ENCODE measurements at regions not wholly inside any gene's neighbourhood (a gene's known extent, or its start where the extent isn't known, plus 50 kb on each side); places are given as distances from the start of the nearest gene placed in this dataset.

DNA sequence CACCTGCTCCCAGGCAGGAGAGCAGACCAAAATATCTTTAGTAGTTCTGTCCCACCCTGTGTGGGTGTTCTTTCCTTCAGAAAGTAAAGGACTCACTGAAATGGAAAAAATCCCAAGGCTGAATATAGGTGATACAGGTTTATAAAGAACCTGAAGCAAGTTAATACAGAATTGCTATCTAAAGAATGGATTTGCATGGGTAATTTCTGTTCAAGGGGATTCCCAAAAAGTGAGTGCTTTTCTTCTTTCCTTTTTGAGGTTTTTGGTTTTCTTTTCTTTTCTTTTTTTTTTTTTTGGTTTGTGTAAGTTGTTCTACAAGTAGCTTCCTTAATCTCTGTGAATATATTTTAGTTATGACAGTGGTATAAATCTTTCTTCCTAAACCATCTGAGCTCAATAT is 560.7 kb upstream of the BOD1L1 start:
- Histone ChIP-seq H2AK5ac (ENCODE audit: low read length) (no peak overlapping the region), H3K9me3 (ENCODE audit: insufficient read depth, low read depth, low read length) (no peaks in the 10 kb centered on the region), H4K8ac (ENCODE audit: low read depth, low read length) (no peak overlapping the region), H3K4me3 (ENCODE audit: low read depth, low read length) (no peak overlapping the region), H2BK12ac (ENCODE audit: low read length) (no peak overlapping the region), H3K27ac (ENCODE audit: low read depth, low read length) (no peak overlapping the region), H3K9ac (ENCODE audit: low read length) (no peak overlapping the region), H3K79me1 (ENCODE audit: low read length) (no peaks in the 10 kb centered on the region), H3K14ac (ENCODE audit: low read length) (no peak overlapping the region), H4K12ac (ENCODE audit: low read depth, low read length) (no peak overlapping the region), H3K79me2 (ENCODE audit: control insufficient read depth, insufficient read depth, low read length, poor library complexity) (no peaks in the 10 kb centered on the region), H3K4me1 (ENCODE audit: control insufficient read depth in 1 of 2, insufficient read depth in 2 of 2, low read length in 2 of 2) (no peaks in the 10 kb centered on the region), H3K36me3 (ENCODE audit: control insufficient read depth in 1 of 2, insufficient read depth in 2 of 2, low read length in 2 of 2) (no peaks in the 10 kb centered on the region), H2BK5ac (ENCODE audit: low read depth, low read length, poor library complexity) (no peak overlapping the region), H3K18ac (ENCODE audit: low read length) (no peak overlapping the region), H3K4ac (ENCODE audit: low read depth, low read length) (no peak overlapping the region), H2AFZ (ENCODE audit: insufficient read depth, low read length, poor library complexity) (no peak overlapping the region), H3K23ac (ENCODE audit: low read length) (no peak overlapping the region), H3K27me3 (ENCODE audit: insufficient read depth, low read length) (no peaks in the 10 kb centered on the region), H3K4me2 (ENCODE audit: low read length) (no peak overlapping the region), H4K91ac (ENCODE audit: low read depth, low read length) (no peak overlapping the region), H2BK120ac (ENCODE audit: insufficient read depth, low read length, poor library complexity) (no peak overlapping the region)
- no peak for DNase-seq

DNA sequence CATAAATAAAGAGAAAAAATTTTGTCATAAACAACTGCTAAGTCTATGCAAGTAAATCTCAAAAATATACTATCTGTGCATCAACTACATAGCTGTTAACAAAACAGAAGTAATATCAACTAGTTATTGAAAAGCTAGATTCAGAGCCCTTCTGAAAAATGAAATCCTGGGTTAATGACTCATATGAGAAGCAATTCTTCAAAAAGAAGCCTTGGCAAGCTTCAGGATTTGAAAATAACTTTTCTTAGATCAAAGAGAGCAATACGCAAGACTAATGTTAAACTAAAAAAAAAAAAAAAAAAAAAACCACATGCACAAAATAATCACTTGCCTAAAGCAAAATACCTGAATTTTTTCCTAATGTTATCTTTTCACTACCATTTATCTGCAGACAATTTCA is 566.1 kb upstream of the BOD1L1 start:
- no peak overlapping the region for H4K12ac ChIP-seq (ENCODE audit: low read depth, low read length)
- no peak overlapping the region for H3K14ac ChIP-seq (ENCODE audit: low read length)
- no peaks in the 10 kb centered on the region for H3K9me3 ChIP-seq (ENCODE audit: insufficient read depth, low read depth, low read length)
- H3K4me2 ChIP-seq (ENCODE audit: low read length), result no peak overlapping the region
- no peak overlapping the region for H3K27ac ChIP-seq (ENCODE audit: low read depth, low read length)
- H3K4me1 ChIP-seq (ENCODE audit: control insufficient read depth in 1 of 2, insufficient read depth in 2 of 2, low read length in 2 of 2), result no peaks in the 10 kb centered on the region
- no peak overlapping the region for H3K4ac ChIP-seq (ENCODE audit: low read depth, low read length)
- no peaks in the 10 kb centered on the region for H3K36me3 ChIP-seq (ENCODE audit: control insufficient read depth in 1 of 2, insufficient read depth in 2 of 2, low read length in 2 of 2)
- peak in 1 of 2 donors; percentile 24 for DNase-seq
- no peaks in the 10 kb centered on the region for H3K27me3 ChIP-seq (ENCODE audit: insufficient read depth, low read length)
- no peak overlapping the region for H4K91ac ChIP-seq (ENCODE audit: low read depth, low read length)
- H3K79me2 ChIP-seq (ENCODE audit: control insufficient read depth, insufficient read depth, low read length, poor library complexity), result no peaks in the 10 kb centered on the region
- no peak overlapping the region for H3K23ac ChIP-seq (ENCODE audit: low read length)
- H2BK12ac ChIP-seq (ENCODE audit: low read length), result no peak overlapping the region
- H2BK120ac ChIP-seq (ENCODE audit: insufficient read depth, low read length, poor library complexity), result no peak overlapping the region
- no peak overlapping the region for H3K9ac ChIP-seq (ENCODE audit: low read length)
- H3K18ac ChIP-seq (ENCODE audit: low read length), result no peak overlapping the region
- H2AK5ac ChIP-seq (ENCODE audit: low read length), result no peak overlapping the region
- H2BK5ac ChIP-seq (ENCODE audit: low read depth, low read length, poor library complexity), result no peak overlapping the region
- H3K79me1 ChIP-seq (ENCODE audit: low read length), result no peaks in the 10 kb centered on the region
- H2AFZ ChIP-seq (ENCODE audit: insufficient read depth, low read length, poor library complexity), result no peak overlapping the region
- WGBS (ENCODE audit: extremely low coverage, insufficient coverage, insufficient read length), result no CpG with 5 or more reads among the region's 1 CpG
- no peak overlapping the region for H4K8ac ChIP-seq (ENCODE audit: low read depth, low read length)
- H3K4me3 ChIP-seq (ENCODE audit: low read depth, low read length), result no peak overlapping the region

- H3K4ac ChIP-seq (ENCODE audit: low read depth, low read length), result no peak overlapping the region
- no peak overlapping the region for H3K9ac ChIP-seq (ENCODE audit: low read length)
- H3K18ac ChIP-seq (ENCODE audit: low read length), result no peak overlapping the region
- H3K36me3 ChIP-seq (ENCODE audit: control insufficient read depth in 1 of 2, insufficient read depth in 2 of 2, low read length in 2 of 2), result no peaks in the 10 kb centered on the region
- H3K27me3 ChIP-seq (ENCODE audit: insufficient read depth, low read length), result no peaks in the 10 kb centered on the region
- no peak overlapping the region for H2BK5ac ChIP-seq (ENCODE audit: low read depth, low read length, poor library complexity)
- H3K9me3 ChIP-seq (ENCODE audit: insufficient read depth, low read depth, low read length), result no peaks in the 10 kb centered on the region
- no peak overlapping the region for H3K4me2 ChIP-seq (ENCODE audit: low read length)
- no peak overlapping the region for H4K12ac ChIP-seq (ENCODE audit: low read depth, low read length)
- no peak overlapping the region for H4K8ac ChIP-seq (ENCODE audit: low read depth, low read length)
- no peak overlapping the region for H3K4me3 ChIP-seq (ENCODE audit: low read depth, low read length)
- H3K27ac ChIP-seq (ENCODE audit: low read depth, low read length), result no peak overlapping the region
- no peak overlapping the region for H4K91ac ChIP-seq (ENCODE audit: low read depth, low read length)
- H2BK120ac ChIP-seq (ENCODE audit: insufficient read depth, low read length, poor library complexity), result no peak overlapping the region
- H3K14ac ChIP-seq (ENCODE audit: low read length), result no peak overlapping the region
- H2AFZ ChIP-seq (ENCODE audit: insufficient read depth, low read length, poor library complexity), result no peak overlapping the region
- H2AK5ac ChIP-seq (ENCODE audit: low read length), result no peak overlapping the region
- H3K23ac ChIP-seq (ENCODE audit: low read length), result no peak overlapping the region
- H3K79me2 ChIP-seq (ENCODE audit: control insufficient read depth, insufficient read depth, low read length, poor library complexity), result no peaks in the 10 kb centered on the region
- no peak overlapping the region for H2BK12ac ChIP-seq (ENCODE audit: low read length)
- no peaks in the 10 kb centered on the region for H3K4me1 ChIP-seq (ENCODE audit: control insufficient read depth in 1 of 2, insufficient read depth in 2 of 2, low read length in 2 of 2)
- no CpG with 5 or more reads among the region's 7 CpGs for WGBS (ENCODE audit: extremely low coverage, insufficient coverage, insufficient read length)
- H3K79me1 ChIP-seq (ENCODE audit: low read length), result no peaks in the 10 kb centered on the region
- peak; percentile 2 to 36 for DNase-seq
Observed at GRCh38 chr4:14196131-14196530, 568.6 kb upstream of the BOD1L1 start.

DNA sequence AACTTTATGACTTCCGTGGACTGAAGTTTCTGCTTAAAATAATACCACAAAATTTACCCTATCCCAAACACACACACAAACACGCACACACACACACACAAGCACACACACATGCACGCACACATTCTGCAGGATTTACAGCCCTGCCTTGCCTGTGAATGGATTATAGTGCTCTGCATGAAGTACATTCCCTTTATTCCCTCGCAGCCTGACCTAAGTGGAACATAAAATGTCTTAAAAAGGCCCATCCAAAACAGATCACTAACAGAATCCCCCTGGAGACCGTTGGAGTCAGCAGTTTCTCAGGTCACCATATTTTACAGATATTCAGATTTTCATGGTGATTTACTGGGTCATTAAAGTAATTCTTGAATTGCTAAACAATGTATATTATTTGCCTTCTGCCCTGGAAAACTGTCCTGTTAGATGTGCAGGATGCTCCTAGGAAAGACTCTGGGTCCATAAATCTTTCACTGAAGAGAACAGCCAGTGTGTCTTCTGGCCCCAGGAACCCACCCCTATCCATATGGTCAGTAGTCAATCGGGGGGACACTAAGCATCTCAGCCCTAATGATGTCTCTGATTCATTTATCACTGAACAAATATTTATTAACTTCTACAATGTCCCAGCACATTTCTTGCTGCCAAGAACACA is 587.7 kb upstream of the BOD1L1 start:
- Histone ChIP-seq H3K4me3 (ENCODE audit: low read depth, low read length) (no peak overlapping the region), H3K79me1 (ENCODE audit: low read length) (no peaks in the 10 kb centered on the region), H3K14ac (ENCODE audit: low read length) (no peak overlapping the region), H2AK5ac (ENCODE audit: low read length) (no peak overlapping the region), H3K18ac (ENCODE audit: low read length) (no peak overlapping the region), H3K4me1 (ENCODE audit: control insufficient read depth in 1 of 2, insufficient read depth in 2 of 2, low read length in 2 of 2) (no peaks in the 10 kb centered on the region), H3K4me2 (ENCODE audit: low read length) (no peak overlapping the region), H3K27me3 (ENCODE audit: insufficient read depth, low read length) (no peaks in the 10 kb centered on the region), H2BK5ac (ENCODE audit: low read depth, low read length, poor library complexity) (no peak overlapping the region), H3K79me2 (ENCODE audit: control insufficient read depth, insufficient read depth, low read length, poor library complexity) (no peaks in the 10 kb centered on the region), H3K23ac (ENCODE audit: low read length) (no peak overlapping the region), H3K9ac (ENCODE audit: low read length) (no peak overlapping the region), H4K8ac (ENCODE audit: low read depth, low read length) (no peak overlapping the region), H3K27ac (ENCODE audit: low read depth, low read length) (no peak overlapping the region), H2BK12ac (ENCODE audit: low read length) (no peak overlapping the region), H2BK120ac (ENCODE audit: insufficient read depth, low read length, poor library complexity) (no peak overlapping the region), H3K36me3 (ENCODE audit: control insufficient read depth in 1 of 2, insufficient read depth in 2 of 2, low read length in 2 of 2) (no peaks in the 10 kb centered on the region), H4K91ac (ENCODE audit: low read depth, low read length) (no peak overlapping the region), H3K4ac (ENCODE audit: low read depth, low read length) (no peak overlapping the region), H4K12ac (ENCODE audit: low read depth, low read length) (no peak overlapping the region), H2AFZ (ENCODE audit: insufficient read depth, low read length, poor library complexity) (no peak overlapping the region), H3K9me3 (ENCODE audit: insufficient read depth, low read depth, low read length) (peaks cover 4% of the 10 kb centered on the region)
- 100% methylated on average over 1 of the region's 6 CpGs for WGBS (ENCODE audit: extremely low coverage, insufficient coverage, insufficient read length)
- DNase-seq, result no peak

Data from trophoblast cell (in vitro differentiated cells and primary cell).